ENCODE measurements at regions not wholly inside any gene's neighbourhood (a gene's known extent, or its start where the extent isn't known, plus 50 kb on each side); places are given as distances from the start of the nearest gene placed in this dataset.

DNA sequence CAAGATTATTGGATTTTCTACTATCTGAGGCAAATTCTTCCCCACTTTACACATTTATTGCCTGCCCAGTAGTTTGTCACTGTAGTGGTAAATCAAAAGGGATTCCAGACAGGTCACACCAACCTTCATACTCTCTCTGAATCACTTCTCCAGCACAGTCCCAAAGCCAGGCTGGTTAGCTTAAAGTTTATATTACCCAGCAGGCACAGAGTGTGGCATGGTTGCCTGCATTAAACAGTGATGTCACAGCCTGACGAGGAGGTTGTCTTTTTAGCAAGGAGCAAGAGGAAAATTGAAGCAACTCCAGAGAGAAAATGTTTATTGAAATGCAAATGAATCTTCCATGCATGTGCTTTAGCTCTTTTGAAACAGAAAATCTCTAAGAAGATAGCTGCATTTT is 375.5 kb upstream of the CELF2 start:
- TF ChIP-seq, protein P1, sequence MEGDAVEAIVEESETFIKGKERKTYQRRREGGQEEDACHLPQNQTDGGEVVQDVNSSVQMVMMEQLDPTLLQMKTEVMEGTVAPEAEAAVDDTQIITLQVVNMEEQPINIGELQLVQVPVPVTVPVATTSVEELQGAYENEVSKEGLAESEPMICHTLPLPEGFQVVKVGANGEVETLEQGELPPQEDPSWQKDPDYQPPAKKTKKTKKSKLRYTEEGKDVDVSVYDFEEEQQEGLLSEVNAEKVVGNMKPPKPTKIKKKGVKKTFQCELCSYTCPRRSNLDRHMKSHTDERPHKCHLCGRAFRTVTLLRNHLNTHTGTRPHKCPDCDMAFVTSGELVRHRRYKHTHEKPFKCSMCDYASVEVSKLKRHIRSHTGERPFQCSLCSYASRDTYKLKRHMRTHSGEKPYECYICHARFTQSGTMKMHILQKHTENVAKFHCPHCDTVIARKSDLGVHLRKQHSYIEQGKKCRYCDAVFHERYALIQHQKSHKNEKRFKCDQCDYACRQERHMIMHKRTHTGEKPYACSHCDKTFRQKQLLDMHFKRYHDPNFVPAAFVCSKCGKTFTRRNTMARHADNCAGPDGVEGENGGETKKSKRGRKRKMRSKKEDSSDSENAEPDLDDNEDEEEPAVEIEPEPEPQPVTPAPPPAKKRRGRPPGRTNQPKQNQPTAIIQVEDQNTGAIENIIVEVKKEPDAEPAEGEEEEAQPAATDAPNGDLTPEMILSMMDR (optimal IDR thresholded peaks at IDR 0.05 in 1 of 3, IDR thresholded peaks at IDR 0.05 in 1 of 3, conservative IDR thresholded peaks at IDR 0.05 in 1 of 3; ENCODE audit: extremely low read depth in 1 of 3, insufficient read depth in 2 of 3, low read length in 3 of 3), result no peak
- TF ChIP-seq EZH2 (IDR thresholded peaks at IDR 0.05; ENCODE audit: low read length), result no peak
